ENCODE measurements at regions not wholly inside any gene's neighbourhood (a gene's known extent, or its start where the extent isn't known, plus 50 kb on each side); places are given as distances from the start of the nearest gene placed in this dataset.

DNA sequence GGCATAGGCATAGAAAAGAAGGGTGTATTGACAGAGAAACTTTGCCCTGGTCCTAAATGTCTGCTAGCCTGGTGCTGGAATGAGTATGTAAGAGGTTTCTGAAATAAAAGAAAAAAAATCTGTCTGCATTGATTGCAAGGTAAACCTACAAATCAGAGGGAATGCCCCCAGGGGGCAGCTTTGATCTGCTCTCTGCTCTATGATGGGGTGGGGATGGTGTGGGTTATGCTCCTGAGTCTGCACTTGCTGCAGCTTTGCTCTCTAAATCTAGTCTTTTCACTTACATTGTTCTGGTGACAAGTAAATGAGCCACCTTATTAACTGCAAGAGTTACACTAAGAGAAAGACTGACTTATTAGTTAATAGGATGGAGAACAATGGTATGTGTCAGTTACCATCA, 468.4 kb upstream of the STXBP6 start:
- TF ChIP-seq EZH2phosphoT487 (conservative IDR thresholded peaks at IDR 0.05; ENCODE audit: low read length) = no peak
- TF ChIP-seq, protein P1, sequence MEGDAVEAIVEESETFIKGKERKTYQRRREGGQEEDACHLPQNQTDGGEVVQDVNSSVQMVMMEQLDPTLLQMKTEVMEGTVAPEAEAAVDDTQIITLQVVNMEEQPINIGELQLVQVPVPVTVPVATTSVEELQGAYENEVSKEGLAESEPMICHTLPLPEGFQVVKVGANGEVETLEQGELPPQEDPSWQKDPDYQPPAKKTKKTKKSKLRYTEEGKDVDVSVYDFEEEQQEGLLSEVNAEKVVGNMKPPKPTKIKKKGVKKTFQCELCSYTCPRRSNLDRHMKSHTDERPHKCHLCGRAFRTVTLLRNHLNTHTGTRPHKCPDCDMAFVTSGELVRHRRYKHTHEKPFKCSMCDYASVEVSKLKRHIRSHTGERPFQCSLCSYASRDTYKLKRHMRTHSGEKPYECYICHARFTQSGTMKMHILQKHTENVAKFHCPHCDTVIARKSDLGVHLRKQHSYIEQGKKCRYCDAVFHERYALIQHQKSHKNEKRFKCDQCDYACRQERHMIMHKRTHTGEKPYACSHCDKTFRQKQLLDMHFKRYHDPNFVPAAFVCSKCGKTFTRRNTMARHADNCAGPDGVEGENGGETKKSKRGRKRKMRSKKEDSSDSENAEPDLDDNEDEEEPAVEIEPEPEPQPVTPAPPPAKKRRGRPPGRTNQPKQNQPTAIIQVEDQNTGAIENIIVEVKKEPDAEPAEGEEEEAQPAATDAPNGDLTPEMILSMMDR (IDR thresholded peaks at IDR 0.05; ENCODE audit: insufficient read depth, low read length, poor library complexity, severe bottlenecking) = no peak
- no peak overlapping the region for H2AFZ ChIP-seq (ENCODE audit: low read depth, low read length, severe bottlenecking)

DNA sequence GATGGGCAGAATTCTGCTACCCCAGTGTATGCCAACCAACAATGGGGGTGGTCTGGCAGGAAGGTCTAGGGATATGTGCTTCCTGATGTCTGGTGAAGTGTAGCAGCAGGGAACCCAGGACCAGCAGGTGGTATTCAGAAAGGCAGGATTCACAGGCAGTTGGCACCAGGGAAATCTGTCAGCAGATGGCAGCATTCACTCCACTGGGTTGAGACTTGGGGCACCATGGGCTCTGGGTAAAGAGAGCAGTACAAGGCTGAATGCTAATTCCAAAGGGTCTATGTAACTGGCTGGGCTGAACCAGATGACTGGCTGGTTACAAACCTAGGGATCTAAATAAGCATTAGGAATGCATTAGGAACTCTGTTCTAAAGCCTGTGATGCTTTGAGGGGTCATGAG, 466.9 kb upstream of the STXBP6 start:
- no peak overlapping the region for H2AFZ ChIP-seq (ENCODE audit: low read depth, low read length, severe bottlenecking)
- no peaks in the 10 kb centered on the region for H3K9me3 ChIP-seq (ENCODE audit: insufficient read depth, low read length)
- no peaks in the 10 kb centered on the region for H4K20me1 ChIP-seq (ENCODE audit: low read depth, low read length)
- no peak overlapping the region for H3K4me2 ChIP-seq (ENCODE audit: low read depth, low read length, poor library complexity, severe bottlenecking)
- H3K36me3 ChIP-seq (ENCODE audit: low read length) = no peaks in the 10 kb centered on the region
- no peaks in the 10 kb centered on the region for H3K9me2 ChIP-seq (replicated peaks; ENCODE audit: insufficient read depth, low read length)
- H3K9ac ChIP-seq (ENCODE audit: low read length) = no peak overlapping the region
- no peaks in the 10 kb centered on the region for H3K27me3 ChIP-seq (ENCODE audit: low read length)
- H3K79me2 ChIP-seq (ENCODE audit: insufficient read depth, low read length) = no peaks in the 10 kb centered on the region
- H3F3A ChIP-seq (ENCODE audit: insufficient read depth) = no peaks in the 10 kb centered on the region
- no peak overlapping the region for H3K27ac ChIP-seq (ENCODE audit: low read depth, low read length)
- no peak for TF ChIP-seq EZH2phosphoT487 (conservative IDR thresholded peaks at IDR 0.05; ENCODE audit: low read length)
- TF ChIP-seq, protein P1 (IDR thresholded peaks at IDR 0.05; ENCODE audit: insufficient read depth, low read length, poor library complexity, severe bottlenecking) = no peak
- H3K4me3 ChIP-seq (ENCODE audit: insufficient read depth, low read length, poor library complexity, severe bottlenecking) = no peak overlapping the region

More for the DNA sequence above, 468.4 kb upstream of the STXBP6 start:
- Histone ChIP-seq H3K36me3 (ENCODE audit: low read length) (no peaks in the 10 kb centered on the region), H4K20me1 (ENCODE audit: low read depth, low read length) (no peaks in the 10 kb centered on the region), H3K4me3 (ENCODE audit: insufficient read depth, low read length, poor library complexity, severe bottlenecking) (no peak overlapping the region), H3K27me3 (ENCODE audit: low read length) (no peaks in the 10 kb centered on the region), H3K79me2 (ENCODE audit: insufficient read depth, low read length) (no peaks in the 10 kb centered on the region), H3K4me2 (ENCODE audit: low read depth, low read length, poor library complexity, severe bottlenecking) (no peak overlapping the region), H3K27ac (ENCODE audit: low read depth, low read length) (no peak overlapping the region), H3K9ac (ENCODE audit: low read length) (no peak overlapping the region), H3K9me3 (ENCODE audit: insufficient read depth, low read length) (no peaks in the 10 kb centered on the region), H3F3A (ENCODE audit: insufficient read depth) (no peaks in the 10 kb centered on the region), H3K9me2 (replicated peaks; ENCODE audit: insufficient read depth, low read length) (no peaks in the 10 kb centered on the region)

DNA sequence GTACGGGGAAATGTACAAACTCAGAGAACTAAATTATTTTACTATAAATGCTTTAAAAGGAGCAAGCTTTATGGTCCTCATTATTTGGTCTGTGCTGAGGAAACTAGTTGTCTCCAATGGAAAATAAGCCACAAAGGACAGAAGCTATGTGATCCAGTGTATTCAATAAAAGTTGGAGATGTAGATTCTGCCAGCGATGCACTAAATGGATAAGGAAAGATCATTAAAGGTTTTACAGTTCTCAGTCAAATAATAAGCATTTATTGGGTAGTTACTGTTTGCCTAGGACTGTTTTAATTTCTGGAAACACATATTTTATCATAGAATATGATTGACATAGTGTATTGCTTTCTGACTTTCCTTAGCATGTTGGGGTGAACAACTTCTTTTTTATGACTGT, 458.9 kb upstream of the STXBP6 start:
- no peaks in the 10 kb centered on the region for H4K20me1 ChIP-seq (ENCODE audit: low read depth, low read length)
- H3F3A ChIP-seq (ENCODE audit: insufficient read depth) = no peaks in the 10 kb centered on the region
- TF ChIP-seq EZH2phosphoT487 (conservative IDR thresholded peaks at IDR 0.05; ENCODE audit: low read length) = no peak
- TF ChIP-seq, protein P1 (IDR thresholded peaks at IDR 0.05; ENCODE audit: insufficient read depth, low read length, poor library complexity, severe bottlenecking) = no peak
- no peak overlapping the region for H3K27ac ChIP-seq (ENCODE audit: low read depth, low read length)
- no peak overlapping the region for H3K9ac ChIP-seq (ENCODE audit: low read length)
- H3K9me2 ChIP-seq (replicated peaks; ENCODE audit: insufficient read depth, low read length) = no peaks in the 10 kb centered on the region
- no peaks in the 10 kb centered on the region for H3K9me3 ChIP-seq (ENCODE audit: insufficient read depth, low read length)
- no peak overlapping the region for H3K4me3 ChIP-seq (ENCODE audit: insufficient read depth, low read length, poor library complexity, severe bottlenecking)
- no peak overlapping the region for H2AFZ ChIP-seq (ENCODE audit: low read depth, low read length, severe bottlenecking)
- H3K36me3 ChIP-seq (ENCODE audit: low read length) = no peaks in the 10 kb centered on the region
- H3K27me3 ChIP-seq (ENCODE audit: low read length) = no peaks in the 10 kb centered on the region
- H3K4me2 ChIP-seq (ENCODE audit: low read depth, low read length, poor library complexity, severe bottlenecking) = no peak overlapping the region
- H3K79me2 ChIP-seq (ENCODE audit: insufficient read depth, low read length) = no peaks in the 10 kb centered on the region
